ENCODE measurements at regions not wholly inside any gene's neighbourhood (a gene's known extent, or its start where the extent isn't known, plus 50 kb on each side); places are given as distances from the start of the nearest gene placed in this dataset.

GRCh38 chr3:31367518-31367917 lies 165.2 kb upstream of the STT3B start:
- Histone ChIP-seq H3K36me3 (ENCODE audit: control insufficient read depth in 2 of 2, insufficient read depth in 2 of 2, low read length in 1 of 2) (no peaks in the 10 kb centered on the region), H3K4me1 (ENCODE audit: control insufficient read depth in 2 of 2, insufficient read depth in 2 of 2, low read length in 2 of 2) (peaks cover 0 to 3% of the 10 kb centered on the region in 2 donors), H3K9me3 (ENCODE audit: control insufficient read depth in 2 of 2, insufficient read depth in 1 of 2, low read length in 1 of 2) (no peaks in the 10 kb centered on the region), H3K4me3 (ENCODE audit: low read length in 2 of 2) (no peak overlapping the region), H3K27me3 (ENCODE audit: control insufficient read depth in 2 of 2, insufficient read depth in 1 of 2, low read length in 1 of 2) (no peaks in the 10 kb centered on the region), H3K27ac (ENCODE audit: low read depth in 1 of 2, low read length in 1 of 2) (no peak overlapping the region)
- WGBS = over 99% methylated on average over 2 of the region's 2 CpGs
- no peak for DNase-seq (ENCODE audit: low read depth in 6 of 9, low spot score in 9 of 9)

GRCh38 chr3:31369637-31370379 lies 162.9 kb upstream of the STT3B start:
- Histone ChIP-seq H3K27ac (ENCODE audit: low read depth in 1 of 2, low read length in 1 of 2) (no peak overlapping the region), H3K27me3 (ENCODE audit: control insufficient read depth in 2 of 2, insufficient read depth in 1 of 2, low read length in 1 of 2) (no peaks in the 10 kb centered on the region), H3K36me3 (ENCODE audit: control insufficient read depth in 2 of 2, insufficient read depth in 2 of 2, low read length in 1 of 2) (no peaks in the 10 kb centered on the region), H3K4me3 (ENCODE audit: low read length in 2 of 2) (no peak overlapping the region), H3K4me1 (ENCODE audit: control insufficient read depth in 2 of 2, insufficient read depth in 2 of 2, low read length in 2 of 2) (peaks cover 0 to 3% of the 10 kb centered on the region in 2 donors), H3K9me3 (ENCODE audit: control insufficient read depth in 2 of 2, insufficient read depth in 1 of 2, low read length in 1 of 2) (no peaks in the 10 kb centered on the region)
- DNase-seq (ENCODE audit: low read depth in 6 of 9, low spot score in 9 of 9) = no peak
- WGBS = 92% methylated on average over 2 of the region's 2 CpGs

GRCh38 chr3:31370380-31370666 lies 162.4 kb upstream of the STT3B start:
- Histone ChIP-seq H3K36me3 (ENCODE audit: control insufficient read depth in 2 of 2, insufficient read depth in 2 of 2, low read length in 1 of 2) (no peaks in the 10 kb centered on the region), H3K27me3 (ENCODE audit: control insufficient read depth in 2 of 2, insufficient read depth in 1 of 2, low read length in 1 of 2) (no peaks in the 10 kb centered on the region), H3K4me1 (ENCODE audit: control insufficient read depth in 2 of 2, insufficient read depth in 2 of 2, low read length in 2 of 2) (peaks cover 0 to 3% of the 10 kb centered on the region in 2 donors), H3K27ac (ENCODE audit: low read depth in 1 of 2, low read length in 1 of 2) (no peak overlapping the region), H3K4me3 (ENCODE audit: low read length in 2 of 2) (no peak overlapping the region), H3K9me3 (ENCODE audit: control insufficient read depth in 2 of 2, insufficient read depth in 1 of 2, low read length in 1 of 2) (no peaks in the 10 kb centered on the region)
- no peak for DNase-seq (ENCODE audit: low read depth in 6 of 9, low spot score in 9 of 9)

GRCh38 chr3:31370681-31371080 lies 162.0 kb upstream of the STT3B start:
- Histone ChIP-seq H3K36me3 (ENCODE audit: control insufficient read depth in 2 of 2, insufficient read depth in 2 of 2, low read length in 1 of 2) (no peaks in the 10 kb centered on the region), H3K9me3 (ENCODE audit: control insufficient read depth in 2 of 2, insufficient read depth in 1 of 2, low read length in 1 of 2) (no peaks in the 10 kb centered on the region), H3K27ac (ENCODE audit: low read depth in 1 of 2, low read length in 1 of 2) (no peak overlapping the region), H3K4me1 (ENCODE audit: control insufficient read depth in 2 of 2, insufficient read depth in 2 of 2, low read length in 2 of 2) (no peaks in the 10 kb centered on the region), H3K27me3 (ENCODE audit: control insufficient read depth in 2 of 2, insufficient read depth in 1 of 2, low read length in 1 of 2) (no peaks in the 10 kb centered on the region), H3K4me3 (ENCODE audit: low read length in 2 of 2) (no peak overlapping the region)
- DNase-seq (ENCODE audit: low read depth in 6 of 9, low spot score in 9 of 9) = no peak
- WGBS = 94% methylated on average over 2 of the region's 2 CpGs

- no peak for DNase-seq (ENCODE audit: low read depth in 6 of 9, low spot score in 9 of 9)
- Histone ChIP-seq H3K27ac (ENCODE audit: low read depth in 1 of 2, low read length in 1 of 2) (no peak overlapping the region), H3K27me3 (ENCODE audit: control insufficient read depth in 2 of 2, insufficient read depth in 1 of 2, low read length in 1 of 2) (no peaks in the 10 kb centered on the region), H3K4me3 (ENCODE audit: low read length in 2 of 2) (no peak overlapping the region), H3K9me3 (ENCODE audit: control insufficient read depth in 2 of 2, insufficient read depth in 1 of 2, low read length in 1 of 2) (no peaks in the 10 kb centered on the region), H3K36me3 (ENCODE audit: control insufficient read depth in 2 of 2, insufficient read depth in 2 of 2, low read length in 1 of 2) (no peaks in the 10 kb centered on the region), H3K4me1 (ENCODE audit: control insufficient read depth in 2 of 2, insufficient read depth in 2 of 2, low read length in 2 of 2) (no peaks in the 10 kb centered on the region)
- 96% methylated on average over 4 of the region's 4 CpGs for WGBS
Measured at GRCh38 chr3:31371484-31372177, 161.1 kb upstream of the STT3B start.

- no peaks in the 10 kb centered on the region for H3K36me3 ChIP-seq (ENCODE audit: control insufficient read depth in 2 of 2, insufficient read depth in 2 of 2, low read length in 1 of 2)
- H3K4me1 ChIP-seq (ENCODE audit: control insufficient read depth in 2 of 2, insufficient read depth in 2 of 2, low read length in 2 of 2) = peaks cover 4 to 6% of the 10 kb centered on the region in 2 donors
- no peak overlapping the region for H3K27ac ChIP-seq (ENCODE audit: low read depth in 1 of 2, low read length in 1 of 2)
- WGBS = 96% methylated on average over 3 of the region's 3 CpGs
- no peak overlapping the region for H3K4me3 ChIP-seq (ENCODE audit: low read length in 2 of 2)
- H3K27me3 ChIP-seq (ENCODE audit: control insufficient read depth in 2 of 2, insufficient read depth in 1 of 2, low read length in 1 of 2) = no peaks in the 10 kb centered on the region
- H3K9me3 ChIP-seq (ENCODE audit: control insufficient read depth in 2 of 2, insufficient read depth in 1 of 2, low read length in 1 of 2) = no peaks in the 10 kb centered on the region
- DNase-seq (ENCODE audit: low read depth in 6 of 9, low spot score in 9 of 9) = no peak
Measured at GRCh38 chr3:31373681-31374080, 159.0 kb upstream of the STT3B start.

- Histone ChIP-seq H3K36me3 (ENCODE audit: control insufficient read depth in 2 of 2, insufficient read depth in 2 of 2, low read length in 1 of 2) (no peaks in the 10 kb centered on the region), H3K9me3 (ENCODE audit: control insufficient read depth in 2 of 2, insufficient read depth in 1 of 2, low read length in 1 of 2) (no peaks in the 10 kb centered on the region), H3K27me3 (ENCODE audit: control insufficient read depth in 2 of 2, insufficient read depth in 1 of 2, low read length in 1 of 2) (no peaks in the 10 kb centered on the region), H3K27ac (ENCODE audit: low read depth in 1 of 2, low read length in 1 of 2) (no peak overlapping the region), H3K4me1 (ENCODE audit: control insufficient read depth in 2 of 2, insufficient read depth in 2 of 2, low read length in 2 of 2) (peaks cover 4 to 6% of the 10 kb centered on the region in 2 donors), H3K4me3 (ENCODE audit: low read length in 2 of 2) (no peak overlapping the region)
- peak in 2 of 9 donors; percentile 31 to 61 for DNase-seq (ENCODE audit: low read depth in 6 of 9, low spot score in 9 of 9)
- 73% methylated on average over 5 of the region's 5 CpGs for whole genome bisulfite sequencing
Measured at GRCh38 chr3:31377045-31377642, 155.6 kb upstream of the STT3B start.

- H3K27ac ChIP-seq (ENCODE audit: low read depth in 1 of 2, low read length in 1 of 2) = no peak overlapping the region
- peak in 2 of 9 donors; percentile 25 to 53 for DNase-seq (ENCODE audit: low read depth in 6 of 9, low spot score in 9 of 9)
- no peaks in the 10 kb centered on the region for H3K9me3 ChIP-seq (ENCODE audit: control insufficient read depth in 2 of 2, insufficient read depth in 1 of 2, low read length in 1 of 2)
- no peak overlapping the region for H3K4me3 ChIP-seq (ENCODE audit: low read length in 2 of 2)
- H3K4me1 ChIP-seq (ENCODE audit: control insufficient read depth in 2 of 2, insufficient read depth in 2 of 2, low read length in 2 of 2) = peaks cover 4 to 6% of the 10 kb centered on the region in 2 donors
- H3K36me3 ChIP-seq (ENCODE audit: control insufficient read depth in 2 of 2, insufficient read depth in 2 of 2, low read length in 1 of 2) = no peaks in the 10 kb centered on the region
- H3K27me3 ChIP-seq (ENCODE audit: control insufficient read depth in 2 of 2, insufficient read depth in 1 of 2, low read length in 1 of 2) = no peaks in the 10 kb centered on the region
- 86% methylated on average over 1 of the region's 1 CpG for WGBS
Measured at GRCh38 chr3:31378231-31378630, 154.5 kb upstream of the STT3B start.

GRCh38 chr3:31379598-31379997 lies 153.1 kb upstream of the STT3B start:
- Histone ChIP-seq H3K27ac (ENCODE audit: low read depth in 1 of 2, low read length in 1 of 2) (no peak overlapping the region), H3K4me3 (ENCODE audit: low read length in 2 of 2) (no peak overlapping the region), H3K36me3 (ENCODE audit: control insufficient read depth in 2 of 2, insufficient read depth in 2 of 2, low read length in 1 of 2) (no peaks in the 10 kb centered on the region), H3K9me3 (ENCODE audit: control insufficient read depth in 2 of 2, insufficient read depth in 1 of 2, low read length in 1 of 2) (no peaks in the 10 kb centered on the region), H3K4me1 (ENCODE audit: control insufficient read depth in 2 of 2, insufficient read depth in 2 of 2, low read length in 2 of 2) (peaks cover 4 to 6% of the 10 kb centered on the region in 2 donors), H3K27me3 (ENCODE audit: control insufficient read depth in 2 of 2, insufficient read depth in 1 of 2, low read length in 1 of 2) (no peaks in the 10 kb centered on the region)
- DNase-seq (ENCODE audit: low read depth in 6 of 9, low spot score in 9 of 9) = no peak
- 98% methylated on average over 2 of the region's 2 CpGs for WGBS
